Loucy (cell line): ENCODE measurements at regions not wholly inside any gene's neighbourhood (a gene's known extent, or its start where the extent isn't known, plus 50 kb on each side); places are given as distances from the start of the nearest gene placed in this dataset.

ENCODE experiments used
- H2AFZ ChIP-seq: fragments of 200-600 bp; sonication (generic); 2 replicates; pipeline ENCODE4 v1.6.0; 2016; ENCODE audit warnings: antibody characterized with exemption, mild to moderate bottlenecking, low read length, moderate library complexity
- H3F3A ChIP-seq: fragments of 200-600 bp; 2 replicates; pipeline ENCODE4 v1.6.0; 2016; ENCODE audit warnings: antibody characterized with exemption, low read depth, mild to moderate bottlenecking
- H3K27me3 ChIP-seq: fragments of 200-600 bp; sonication (generic); 2 replicates; pipeline ENCODE4 v1.6.1; 2014; ENCODE audit warnings: low read length, mild to moderate bottlenecking; ENCODE audit not compliant: insufficient read depth, poor library complexity, severe bottlenecking
- H3K36me3 ChIP-seq: fragments of 200-600 bp; sonication (generic); 2 replicates; pipeline ENCODE4 v1.6.1; 2016; ENCODE audit warnings: low read length; ENCODE audit not compliant: insufficient read depth
- H3K4me1 ChIP-seq: fragments of 200-600 bp; sonication (generic); 2 replicates; pipeline ENCODE4 v1.5.1; 2014; ENCODE audit warnings: low read length, mild to moderate bottlenecking; ENCODE audit not compliant: insufficient read depth, poor library complexity, severe bottlenecking
- H3K4me2 ChIP-seq: fragments of 200-600 bp; sonication (generic); 2 replicates; pipeline ENCODE4 v1.6.0; 2014; ENCODE audit warnings: antibody characterized with exemption, low read length, low read depth, mild to moderate bottlenecking; ENCODE audit not compliant: poor library complexity, severe bottlenecking
- H3K4me3 ChIP-seq: fragments of 200-600 bp; sonication (generic); 2 replicates; pipeline ENCODE4 v1.5.1; 2014; ENCODE audit warnings: low read length, mild to moderate bottlenecking, mixed read lengths; ENCODE audit not compliant: poor library complexity, severe bottlenecking
- H3K79me2 ChIP-seq: fragments of 200-600 bp; sonication (generic); 2 replicates; pipeline ENCODE4 v1.6.1; 2014; ENCODE audit warnings: low read length; ENCODE audit not compliant: insufficient read depth
- H3K9ac ChIP-seq: fragments of 200-600 bp; sonication (generic); 2 replicates; pipeline ENCODE4 v1.6.0; 2014; ENCODE audit warnings: mild to moderate bottlenecking, low read depth, low read length, moderate library complexity; ENCODE audit not compliant: poor library complexity, severe bottlenecking
- H3K9me2 ChIP-seq: fragments of 200-600 bp; sonication (generic); replicated peaks from 2 replicates; pipeline ENCODE4 v1.6.1; 2016; ENCODE audit warnings: low read depth, low read length, mixed read lengths
- H3K9me3 ChIP-seq: fragments of 200-600 bp; sonication (generic); 2 replicates; pipeline ENCODE4 v1.6.1; 2014; ENCODE audit warnings: mild to moderate bottlenecking, antibody characterized with exemption, low read length, low read depth; ENCODE audit not compliant: insufficient read depth
- H4K20me1 ChIP-seq: fragments of 200-600 bp; sonication (generic); 2 replicates; pipeline ENCODE4 v1.6.0; 2014; ENCODE audit warnings: antibody characterized with exemption, low read length, mild to moderate bottlenecking; ENCODE audit not compliant: insufficient read depth, poor library complexity, severe bottlenecking
- CTCF ChIP-seq: fragments of 200-600 bp; sonication (generic); conservative IDR thresholded peaks from 2 replicates; pipeline ENCODE4 v1.5.1; 2014; ENCODE audit warnings: mild to moderate bottlenecking, antibody characterized with exemption, low read length
- EZH2phosphoT487 ChIP-seq: fragments of 200-600 bp; IDR thresholded peaks from 2 replicates; pipeline ENCODE4 v1.6.1; 2018; ENCODE audit warnings: antibody characterized with exemption, mild to moderate bottlenecking, moderate library complexity, borderline replicate concordance

- H4K20me1 ChIP-seq, result no peaks in the 10 kb centered on the region
- no peaks in the 10 kb centered on the region for H3K4me1 ChIP-seq
- H3K4me2 ChIP-seq, result no peak overlapping the region
- no peaks in the 10 kb centered on the region for H3F3A ChIP-seq
- H3K79me2 ChIP-seq, result no peaks in the 10 kb centered on the region
- H3K9ac ChIP-seq, result no peak overlapping the region
- no peaks in the 10 kb centered on the region for H3K9me2 ChIP-seq
- H3K27me3 ChIP-seq, result no peaks in the 10 kb centered on the region
- TF ChIP-seq CTCF (no peak), EZH2phosphoT487 (no peak)
- no peaks in the 10 kb centered on the region for H3K36me3 ChIP-seq
- no peak overlapping the region for H3K4me3 ChIP-seq
- no peak overlapping the region for H2AFZ ChIP-seq
- no peaks in the 10 kb centered on the region for H3K9me3 ChIP-seq
These were observed 261.5 kb downstream of the SLC7A11 start for GRCh38 chr4:137980641-137981040.

- TF ChIP-seq EZH2phosphoT487 (no peak), CTCF (no peak)
- H3K9me3 ChIP-seq, result no peaks in the 10 kb centered on the region
- H3K9ac ChIP-seq, result no peak overlapping the region
- H3K36me3 ChIP-seq, result no peaks in the 10 kb centered on the region
- H3K4me1 ChIP-seq, result peaks cover under 1% of the 10 kb centered on the region
- H2AFZ ChIP-seq, result no peak overlapping the region
- H3K4me2 ChIP-seq, result no peak overlapping the region
- no peaks in the 10 kb centered on the region for H4K20me1 ChIP-seq
- H3K9me2 ChIP-seq, result no peaks in the 10 kb centered on the region
- H3K4me3 ChIP-seq, result no peak overlapping the region
- no peaks in the 10 kb centered on the region for H3K79me2 ChIP-seq
- no peaks in the 10 kb centered on the region for H3K27me3 ChIP-seq
- H3F3A ChIP-seq, result no peaks in the 10 kb centered on the region
These were observed 262.2 kb downstream of the SLC7A11 start for GRCh38 chr4:137979938-137980337.

GRCh38 chr4:137968956-137969678, 273.0 kb downstream of the SLC7A11 start:
- H3K9me2 ChIP-seq, result no peaks in the 10 kb centered on the region
- H3K4me1 ChIP-seq, result no peaks in the 10 kb centered on the region
- TF ChIP-seq EZH2phosphoT487, result no peak
- TF ChIP-seq CTCF, result no peak
- H3K9ac ChIP-seq, result no peak overlapping the region
- H3F3A ChIP-seq, result no peaks in the 10 kb centered on the region
- no peak overlapping the region for H3K4me3 ChIP-seq
- H3K36me3 ChIP-seq, result no peaks in the 10 kb centered on the region
- no peaks in the 10 kb centered on the region for H3K79me2 ChIP-seq
- H3K27me3 ChIP-seq, result no peaks in the 10 kb centered on the region
- H2AFZ ChIP-seq, result no peak overlapping the region
- no peak overlapping the region for H3K4me2 ChIP-seq
- no peaks in the 10 kb centered on the region for H3K9me3 ChIP-seq
- no peaks in the 10 kb centered on the region for H4K20me1 ChIP-seq
